Activated T-helper 9 cell treated with anti-CD3 and anti-CD28 coated beads, Interleukin-2, amount 50 U/mL, for 16 hours (primary cell): ENCODE measurements at regions not wholly inside any gene's neighbourhood (a gene's known extent, or its start where the extent isn't known, plus 50 kb on each side); places are given as distances from the start of the nearest gene placed in this dataset.

Source experiments
- DNase-seq: peaks from one replicate; pipeline ENCODE4 v3.0.0-alpha.2; 2020; ENCODE audit warnings: low read depth

GRCh38 chr3:193850084-193850619 lies 257.1 kb downstream of the OPA1 start:
- DNase-seq = no peak

GRCh38 chr3:193851428-193851847 lies 258.4 kb downstream of the OPA1 start:
- DNase-seq = no peak

GRCh38 chr3:193851941-193852674 lies 259.1 kb downstream of the OPA1 start:
- no peak for DNase-seq

GRCh38 chr3:193852901-193853300 lies 259.9 kb downstream of the OPA1 start:
- DNase-seq = no peak

GRCh38 chr3:193853511-193854219 lies 260.7 kb downstream of the OPA1 start:
- no peak for DNase-seq

- DNase-seq = no peak
These were observed 265.0 kb downstream of the OPA1 start for GRCh38 chr3:193857996-193858395.

- DNase-seq = no peak
These were observed 266.2 kb downstream of the OPA1 start for GRCh38 chr3:193859195-193859594.

GRCh38 chr3:193861012-193861411 lies 268.0 kb downstream of the OPA1 start:
- no peak for DNase-seq

GRCh38 chr3:193862843-193863242 lies 269.8 kb downstream of the OPA1 start:
- no peak for DNase-seq

- DNase-seq = no peak
These were observed 270.8 kb downstream of the OPA1 start for GRCh38 chr3:193863657-193864357.

- DNase-seq = no peak
These were observed 270.6 kb upstream of the HES1 start for GRCh38 chr3:193865339-193865738.

- DNase-seq = no peak
These were observed 270.0 kb upstream of the HES1 start for GRCh38 chr3:193865896-193866480.

- DNase-seq = no peak
These were observed 267.4 kb upstream of the HES1 start for GRCh38 chr3:193868590-193868989.

GRCh38 chr3:193869221-193870201 lies 266.4 kb upstream of the HES1 start:
- no peak for DNase-seq

GRCh38 chr3:193870376-193871219 lies 265.4 kb upstream of the HES1 start:
- no peak for DNase-seq

- no peak for DNase-seq
These were observed 264.8 kb upstream of the HES1 start for GRCh38 chr3:193871220-193871485.

- DNase-seq = no peak
These were observed 263.6 kb upstream of the HES1 start for GRCh38 chr3:193872265-193872753.

- no peak for DNase-seq
These were observed 262.3 kb upstream of the HES1 start for GRCh38 chr3:193873426-193874201.

- no peak for DNase-seq
These were observed 261.4 kb upstream of the HES1 start for GRCh38 chr3:193874512-193874911.
